AG04450 (cell line): ENCODE measurements at regions not wholly inside any gene's neighbourhood (a gene's known extent, or its start where the extent isn't known, plus 50 kb on each side); places are given as distances from the start of the nearest gene placed in this dataset.

Experiments used
- CTCF ChIA-PET: fragments of 300-600, 350-600 bp; formaldehyde crosslinking; extraction: SDS; loops from one replicate; lab custom pipeline; 2022; ENCODE audit warnings: antibody characterized with exemption, inconsistent platforms; lab: Charles Lee
- POLR2A ChIA-PET: fragments of 350-600 bp; formaldehyde crosslinking; extraction: SDS; loops from one replicate; lab custom pipeline; 2021; ENCODE audit warnings: antibody characterized with exemption, inconsistent platforms; lab: Yijun Ruan, JAX
- DNase-seq: peaks from one replicate; pipeline ENCODE4 v3.0.0-alpha.2; 2011; ENCODE audit warnings: low read depth, low spot score
- H3K27ac ChIP-seq: one replicate; pipeline ENCODE4 v1.5.1; 2012; ENCODE audit warnings: low read depth, low read length, control low read depth
- H3K27me3 ChIP-seq: one replicate; pipeline ENCODE4 v1.6.0; 2012; ENCODE audit warnings: low read length; ENCODE audit not compliant: control insufficient read depth, insufficient read depth
- H3K4me3 ChIP-seq: 2 replicates; pipeline ENCODE4 v1.5.1; 2011; ENCODE audit warnings: mild to moderate bottlenecking, low read depth, low read length, control low read depth
- H3K9me3 ChIP-seq: 2 replicates; pipeline ENCODE4 v1.5.1; 2012; ENCODE audit warnings: low read length; ENCODE audit not compliant: control insufficient read depth, insufficient read depth
- CTCF ChIP-seq: IDR thresholded peaks from 2 replicates; pipeline ENCODE4 v1.5.1; 2011; ENCODE audit warnings: low read depth, low read length, control low read depth, inconsistent platforms

DNA sequence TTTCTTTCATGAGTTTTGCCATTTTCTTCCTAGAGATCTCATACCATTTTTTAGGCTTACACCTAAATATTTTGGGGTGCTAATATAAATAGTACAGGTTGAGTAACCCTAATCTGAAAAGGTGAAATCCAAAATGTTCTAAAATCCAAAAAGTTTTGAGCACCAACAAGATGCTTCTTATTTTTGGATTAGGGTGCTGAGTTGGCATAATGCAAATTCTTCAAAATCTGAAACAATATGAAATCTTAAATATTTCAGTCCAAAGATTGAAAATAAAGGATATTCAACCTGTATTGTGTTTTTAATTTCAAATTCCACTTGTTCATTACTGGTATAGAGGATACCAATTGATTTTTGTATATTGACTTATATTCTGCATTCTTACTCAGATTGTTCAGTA, 51.1 kb upstream of the KCNK2 start:
- Histone ChIP-seq H3K27ac (no peak overlapping the region), H3K9me3 (no peaks in the 10 kb centered on the region), H3K27me3 (no peaks in the 10 kb centered on the region), H3K4me3 (no peak overlapping the region)
- POLR2A ChIA-PET, result no interaction called here
- no peak for TF ChIP-seq CTCF
- CTCF ChIA-PET, result no interaction called here
- no peak for DNase-seq
